GM12878 (cell line): ENCODE measurements at regions not wholly inside any gene's neighbourhood (a gene's known extent, or its start where the extent isn't known, plus 50 kb on each side); places are given as distances from the start of the nearest gene placed in this dataset.

Source experiments
- ATAC-seq: fragments of 200-7000 bp; cut with Tn5 transposase; 3 replicates; pipeline ENCODE4 v1.9.1; 2020; ENCODE audit warnings: mild to moderate bottlenecking, moderate library complexity
- BruUV-seq: library from RNA; stranded (reverse); fragments of 400-500 nt; replicated peaks from 2 replicates; lab custom pipeline; 2021; lab: Mats Ljungman, UMichigan
- CTCF ChIA-PET: fragments of 300-600 bp; sonication (Branson Sonifier 250); formaldehyde crosslinking; extraction: SDS; loops from one replicate; lab custom pipeline; 2021; ENCODE audit warnings: inconsistent platforms; lab: Yijun Ruan, JAX
- POLR2A ChIA-PET: fragments of 350-600 bp; formaldehyde crosslinking; extraction: SDS; loops from one replicate; lab custom pipeline; 2021; ENCODE audit warnings: inconsistent platforms; lab: Charles Lee
- RAD21 ChIA-PET: fragments of 300-600 bp; sonication (Branson Sonifier 250); formaldehyde crosslinking; loops from one replicate; lab custom pipeline; 2023; ENCODE audit warnings: antibody characterized with exemption; ENCODE audit not compliant: unreplicated experiment; lab: Charles Lee
- SMC1A ChIA-PET: fragments of 300-600 bp; sonication (Branson Sonifier 250); formaldehyde crosslinking; loops from one replicate; lab custom pipeline; 2023; ENCODE audit not compliant: unreplicated experiment, uncharacterized antibody; lab: Charles Lee
- DNase-seq: peaks from one replicate; pipeline ENCODE4 v3.0.0-alpha.2; 2011; ENCODE audit warnings: low read depth, low spot score
- FAIRE-seq: peaks from 3 replicates; lab custom pipeline; 2011; peaks lifted over from hg19 to GRCh38; lab: Jason Lieb, UNC
- H2AFZ ChIP-seq: 2 replicates; pipeline ENCODE4 v1.6.0; 2011; ENCODE audit warnings: low read depth, low read length, control low read depth; ENCODE audit not compliant: control insufficient read depth
- H3K27ac ChIP-seq: 2 replicates; pipeline ENCODE4 v1.5.1; 2011; ENCODE audit warnings: control low read depth; ENCODE audit not compliant: control insufficient read depth, insufficient read depth
- H3K27me3 ChIP-seq, 2 experiments: replicated peaks in 1 of 2; 2 replicates each; pipeline versions ENCODE4 v1.6.0 to v1.6.1; 2011; ENCODE audit warnings: low read length in 1 of 2; ENCODE audit not compliant: control insufficient read depth in 2 of 2, insufficient read depth in 2 of 2
- H3K36me3 ChIP-seq, 2 experiments: 2 replicates each; pipeline ENCODE4 v1.5.1; 2011; ENCODE audit warnings: low read length in 1 of 2; ENCODE audit not compliant: control insufficient read depth in 2 of 2, insufficient read depth in 2 of 2
- H3K4me1 ChIP-seq: 2 replicates; pipeline ENCODE4 v1.6.1; 2011; ENCODE audit warnings: mild to moderate bottlenecking, low read length, moderate library complexity, mixed read lengths; ENCODE audit not compliant: control insufficient read depth, insufficient read depth
- H3K4me2 ChIP-seq: 2 replicates; pipeline ENCODE4 v1.6.0; 2011; ENCODE audit warnings: control low read depth; ENCODE audit not compliant: control insufficient read depth, insufficient read depth
- H3K4me3 ChIP-seq: fragments of 200-600 bp; sonication (generic); 2 replicates; pipeline ENCODE4 v1.5.1; 2016
- H3K79me2 ChIP-seq: 2 replicates; pipeline ENCODE4 v1.6.0; 2011; ENCODE audit warnings: low read length; ENCODE audit not compliant: control insufficient read depth, insufficient read depth
- H3K9ac ChIP-seq: 2 replicates; pipeline ENCODE4 v1.8.0; 2011; ENCODE audit warnings: low read length, control low read depth, mixed read lengths; ENCODE audit not compliant: control insufficient read depth, insufficient read depth
- H3K9me3 ChIP-seq: replicated peaks from 3 replicates; pipeline ENCODE4 v1.5.1; 2011; ENCODE audit warnings: mild to moderate bottlenecking, low read length; ENCODE audit not compliant: control insufficient read depth, insufficient read depth
- H4K20me1 ChIP-seq: 2 replicates; pipeline ENCODE4 v1.6.0; 2011; ENCODE audit not compliant: control insufficient read depth, insufficient read depth
- ASH2L ChIP-seq: fragments of 300-600, 200-600 bp; sonication (generic); IDR thresholded peaks from 2 replicates; pipeline ENCODE4 v1.6.1; 2017; ENCODE audit warnings: low read depth, mild to moderate bottlenecking, borderline replicate concordance
- ATF2 ChIP-seq: IDR thresholded peaks from 2 replicates; pipeline ENCODE4 v1.6.1; 2012; ENCODE audit warnings: low read length, inconsistent platforms
- ATF7 ChIP-seq: fragments of 450-650 bp; IDR thresholded peaks from 2 replicates; pipeline ENCODE4 v1.6.1; 2016; ENCODE audit warnings: low read depth, mild to moderate bottlenecking
- BCL11A ChIP-seq: IDR thresholded peaks from 2 replicates; pipeline ENCODE4 v1.6.1; 2011; ENCODE audit warnings: low read depth, low read length
- BCL3 ChIP-seq: IDR thresholded peaks from 2 replicates; pipeline ENCODE4 v1.6.1; 2011; ENCODE audit warnings: borderline replicate concordance, low read depth, mild to moderate bottlenecking, moderate library complexity, low read length; ENCODE audit not compliant: insufficient read depth, poor library complexity, severe bottlenecking
- CBFB ChIP-seq: IDR thresholded peaks from 2 replicates; pipeline ENCODE4 v1.6.1; 2016; ENCODE audit warnings: antibody characterized with exemption, low read depth
- EP300 ChIP-seq, 2 experiments: fragments of 150-350 bp in 1 of 2; IDR thresholded peaks; 2 replicates each; pipeline ENCODE4 v1.6.1; 2011 to 2012; ENCODE audit warnings: low read depth in 2 of 2, low read length in 2 of 2, borderline replicate concordance in 1 of 2, improper control_type of control experiment in 1 of 2, inconsistent platforms in 1 of 2; ENCODE audit not compliant: control insufficient read depth in 1 of 2
- GABPA ChIP-seq: IDR thresholded peaks from 2 replicates; pipeline ENCODE4 v1.6.1; 2014; ENCODE audit warnings: antibody characterized with exemption, low read depth, mild to moderate bottlenecking, inconsistent platforms
- GATAD2B ChIP-seq: fragments of 450-650 bp; conservative IDR thresholded peaks from 2 replicates; pipeline ENCODE4 v1.6.1; 2017; ENCODE audit warnings: low read depth, mild to moderate bottlenecking, moderate library complexity
- HDAC2 ChIP-seq: fragments of 200-600 bp; sonication (generic); IDR thresholded peaks from 2 replicates; pipeline ENCODE4 v1.6.1; 2017
- KDM1A ChIP-seq: fragments of 200-600 bp; sonication (generic); IDR thresholded peaks from 2 replicates; pipeline ENCODE4 v1.6.1; 2016; ENCODE audit warnings: borderline replicate concordance
- NR2C1 ChIP-seq: fragments of 450-650 bp; IDR thresholded peaks from 2 replicates; pipeline ENCODE4 v1.6.1; 2017; ENCODE audit warnings: antibody characterized with exemption, mild to moderate bottlenecking, moderate library complexity
- POLR2A ChIP-seq: IDR thresholded peaks from 2 replicates; pipeline ENCODE4 v1.6.1; 2011; ENCODE audit warnings: low read depth, mild to moderate bottlenecking, low read length
- POLR2AphosphoS5 ChIP-seq: IDR thresholded peaks from 2 replicates; pipeline ENCODE4 v1.6.1; 2011; ENCODE audit warnings: mild to moderate bottlenecking, low read length, inconsistent platforms
- SPI1 ChIP-seq: IDR thresholded peaks from 2 replicates; pipeline ENCODE4 v1.6.1; 2011; ENCODE audit warnings: low read depth, mild to moderate bottlenecking, low read length, moderate library complexity, borderline replicate concordance; ENCODE audit not compliant: insufficient read depth
- ZNF24 ChIP-seq: fragments of 450-650 bp; IDR thresholded peaks from 2 replicates; pipeline ENCODE4 v1.6.1; 2017; ENCODE audit warnings: antibody characterized with exemption, mild to moderate bottlenecking
- ZNF274 ChIP-seq: IDR thresholded peaks from one replicate; pipeline ENCODE4 v1.8.0; 2011; ENCODE audit not compliant: insufficient read length, insufficient read depth
- WGBS: methylation state at CpG from one replicate; pipeline ENCODE4 v1.1.6; 2016; ENCODE audit warnings: low lambda C conversion rate; ENCODE audit not compliant: insufficient replicate concordance, insufficient coverage; ENCODE audit errors: missing lambda C conversion rate; 5-methylcytosine and 5-hydroxymethylcytosine counted together
- in situ Hi-C: fragments of 300-500 bp; cut with MboI; formaldehyde crosslinking; loops from 9 replicates; pipeline ENCODE4 v1.14.3; 2018; ENCODE audit warnings: mixed read lengths
- intact Hi-C: fragments of 100-400 bp; cut with micrococcal nuclease; formaldehyde crosslinking; loops from one replicate; pipeline ENCODE4 v1.14.2; 2022; ENCODE audit not compliant: unreplicated experiment
- TF ChIP-seq, protein P1 (sequence below): fragments of 450-650 bp; IDR thresholded peaks from 2 replicates; pipeline ENCODE4 v1.6.1; 2016; ENCODE audit warnings: mild to moderate bottlenecking

DNA sequence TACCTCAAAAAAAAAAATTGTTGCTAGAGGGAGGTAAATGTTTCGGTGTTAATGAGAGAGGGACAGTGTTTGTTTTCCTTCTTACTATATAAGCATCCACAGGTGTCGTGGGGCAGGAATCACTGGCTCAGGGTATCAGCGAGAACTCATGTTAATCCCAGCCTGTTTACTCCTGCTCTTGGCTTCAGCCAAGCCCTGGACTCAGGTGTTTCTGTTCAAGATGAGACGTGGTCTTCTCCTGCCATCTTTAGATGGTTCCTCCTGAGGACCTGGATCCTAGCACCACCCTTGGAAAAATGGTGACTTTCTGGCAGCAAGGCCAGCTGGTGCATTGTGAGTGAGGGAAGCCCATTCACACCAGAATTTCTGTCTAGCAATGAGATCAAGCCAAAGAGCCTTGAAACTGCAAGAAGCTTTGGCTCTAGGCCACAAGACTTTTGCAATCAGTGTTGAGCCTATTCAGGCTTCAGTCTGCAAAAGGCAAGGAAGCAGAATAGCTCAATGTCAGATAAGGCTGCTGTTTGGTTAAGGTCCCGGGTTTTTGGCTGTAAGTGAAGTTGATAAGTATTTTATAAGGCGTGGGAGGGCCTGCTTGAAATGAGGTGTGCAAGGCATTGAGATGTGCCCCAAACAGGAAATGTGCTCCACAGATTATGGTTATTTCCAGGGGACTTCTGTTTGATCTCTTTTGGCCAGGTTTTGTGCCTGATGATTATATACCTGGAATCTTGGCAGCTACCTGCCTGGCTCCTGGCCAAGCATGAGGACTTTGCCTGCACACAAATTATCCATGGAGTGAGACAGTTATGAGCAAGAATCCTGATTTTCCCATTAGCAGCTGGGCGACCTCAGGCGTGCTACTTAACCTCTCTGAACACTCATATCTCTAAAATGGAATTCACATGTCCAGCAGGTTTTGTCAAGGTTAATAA is 99.8 kb downstream of the TENT4A start:
- POLR2A ChIA-PET = no interaction called here
- RAD21 ChIA-PET = no interaction called here
- TF ChIP-seq HDAC2 (no peak), ATF7 (no peak), ZNF24 (no peak), GABPA (no peak), BCL3 (no peak), EP300 (IDR thresholded peaks at IDR 0.05; ENCODE audit: borderline replicate concordance in 1 of 2, control insufficient read depth in 1 of 2, low read depth in 2 of 2, low read length in 2 of 2) (no peak), GATAD2B (no peak), SPI1 (no peak), BCL11A (no peak), POLR2A (no peak), NR2C1 (no peak), ASH2L (no peak), POLR2AphosphoS5 (no peak), CBFB (no peak), KDM1A (no peak), ZNF274 (no peak), ATF2 (no peak)
- TF ChIP-seq, protein P1, sequence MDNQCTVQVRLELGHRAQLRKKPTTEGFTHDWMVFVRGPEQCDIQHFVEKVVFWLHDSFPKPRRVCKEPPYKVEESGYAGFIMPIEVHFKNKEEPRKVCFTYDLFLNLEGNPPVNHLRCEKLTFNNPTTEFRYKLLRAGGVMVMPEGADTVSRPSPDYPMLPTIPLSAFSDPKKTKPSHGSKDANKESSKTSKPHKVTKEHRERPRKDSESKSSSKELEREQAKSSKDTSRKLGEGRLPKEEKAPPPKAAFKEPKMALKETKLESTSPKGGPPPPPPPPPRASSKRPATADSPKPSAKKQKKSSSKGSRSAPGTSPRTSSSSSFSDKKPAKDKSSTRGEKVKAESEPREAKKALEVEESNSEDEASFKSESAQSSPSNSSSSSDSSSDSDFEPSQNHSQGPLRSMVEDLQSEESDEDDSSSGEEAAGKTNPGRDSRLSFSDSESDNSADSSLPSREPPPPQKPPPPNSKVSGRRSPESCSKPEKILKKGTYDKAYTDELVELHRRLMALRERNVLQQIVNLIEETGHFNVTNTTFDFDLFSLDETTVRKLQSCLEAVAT = no peak

More for the DNA sequence above, 99.8 kb downstream of the TENT4A start:
- FAIRE-seq = no peak
- intact Hi-C loops (no loop called here), in situ Hi-C loops (no loop called here)
- no peaks in the 10 kb centered on the region for H3K36me3 ChIP-seq
- ChIA-PET SMC1A (interaction anchor here (0.6 kb wide), 1 partner anchor 40 kb away, joined by 3 read pairs; no protein-coding TSS in a partner anchor), CTCF (interaction anchor here (1.3 kb wide), 1 partner anchor 33 kb away, joined by 4 read pairs; no protein-coding TSS in a partner anchor)
- no peak overlapping the region for H3K27ac ChIP-seq
- H3K9ac ChIP-seq = no peak overlapping the region
- no peaks in the 10 kb centered on the region for H3K4me1 ChIP-seq
- ATAC-seq = no peak
- H3K79me2 ChIP-seq = no peaks in the 10 kb centered on the region
- WGBS = 9% methylated on average over 8 of the region's 8 CpGs
- BruUV-seq = no TSS peak
- H3K27me3 ChIP-seq = peaks cover 1 to 4% of the 10 kb centered on the region in 2 experiments; a peak in 1 of 4 replicates
- H3K4me3 ChIP-seq = no peak overlapping the region
- no peak overlapping the region for H2AFZ ChIP-seq
- H3K9me3 ChIP-seq = no peaks in the 10 kb centered on the region
- H3K4me2 ChIP-seq = no peak overlapping the region
- no peak for DNase-seq
- no peaks in the 10 kb centered on the region for H4K20me1 ChIP-seq
